ENCODE measurements at regions not wholly inside any gene's neighbourhood (a gene's known extent, or its start where the extent isn't known, plus 50 kb on each side); places are given as distances from the start of the nearest gene placed in this dataset.

GRCh38 chr2:123434546-123435395 is 590.3 kb upstream of the CNTNAP5 start:
- TF ChIP-seq CTCF (IDR thresholded peaks at IDR 0.05; ENCODE audit: low read depth, low read length) (no peak), POLR2A (IDR thresholded peaks at IDR 0.05; ENCODE audit: extremely low read depth, insufficient read length) (no peak), MAX (IDR thresholded peaks at IDR 0.05; ENCODE audit: low read depth, low read length) (no peak)

Measured in NB4 (cell line).